ENCODE measurements at regions not wholly inside any gene's neighbourhood (a gene's known extent, or its start where the extent isn't known, plus 50 kb on each side); places are given as distances from the start of the nearest gene placed in this dataset.

GRCh38 chr5:58071566-58071965 is 388.3 kb downstream of the PLK2 start:
- TF ChIP-seq CTCF (IDR thresholded peaks at IDR 0.05) (no peak), ZFX (IDR thresholded peaks at IDR 0.05; ENCODE audit: borderline replicate concordance) (no peak)

Data from 22Rv1 (cell line).